A204.1 (cell line): ENCODE measurements at regions not wholly inside any gene's neighbourhood (a gene's known extent, or its start where the extent isn't known, plus 50 kb on each side); places are given as distances from the start of the nearest gene placed in this dataset.

ENCODE experiments used
- FAIRE-seq: peaks from 2 replicates; lab custom pipeline; 2012; peaks lifted over from hg19 to GRCh38; lab: Jason Lieb, UNC

DNA sequence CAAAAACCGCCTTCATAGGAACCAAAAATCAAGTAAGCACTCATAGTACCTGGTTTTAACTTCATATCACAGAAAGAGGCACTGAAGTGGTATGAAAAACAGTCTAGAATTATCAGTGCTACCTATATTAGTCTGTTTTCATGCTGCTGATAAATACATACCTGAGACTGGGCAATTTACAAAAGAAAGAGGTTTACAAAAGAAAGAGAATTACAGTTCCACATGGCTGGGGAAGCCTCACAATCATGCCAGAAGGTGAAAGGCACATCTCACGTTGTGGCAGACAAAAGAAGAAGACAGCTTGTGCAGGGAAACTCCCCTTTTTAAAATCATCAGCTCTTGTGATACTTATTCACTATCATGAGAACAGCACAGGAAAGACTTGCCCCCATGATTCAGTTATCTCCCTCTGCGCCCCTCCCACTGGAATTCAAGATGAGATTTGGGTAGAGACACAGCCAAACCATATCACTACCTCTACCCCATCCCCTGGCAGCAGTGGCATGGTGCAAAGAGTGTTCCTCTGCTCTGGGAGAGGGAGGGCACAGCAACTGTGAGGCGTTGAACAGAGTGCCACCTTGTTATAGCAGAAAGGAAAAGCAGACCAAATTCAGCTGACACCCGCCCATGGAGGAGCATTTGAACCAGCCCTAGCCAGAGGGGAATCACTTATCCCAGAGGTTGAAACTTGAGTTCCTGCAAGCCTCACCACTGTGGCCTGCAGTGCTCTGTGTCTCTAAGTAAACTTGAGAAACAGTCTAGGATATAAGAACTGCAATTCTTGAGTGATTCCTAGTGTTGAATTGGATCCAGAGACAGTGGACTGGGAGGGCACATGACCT, 61.9 kb upstream of the PTPRZ1 start:
- FAIRE-seq: no peak

- FAIRE-seq: no peak
These were observed 65.9 kb upstream of the PTPRZ1 start for GRCh38 chr7:121807078-121807477.

DNA sequence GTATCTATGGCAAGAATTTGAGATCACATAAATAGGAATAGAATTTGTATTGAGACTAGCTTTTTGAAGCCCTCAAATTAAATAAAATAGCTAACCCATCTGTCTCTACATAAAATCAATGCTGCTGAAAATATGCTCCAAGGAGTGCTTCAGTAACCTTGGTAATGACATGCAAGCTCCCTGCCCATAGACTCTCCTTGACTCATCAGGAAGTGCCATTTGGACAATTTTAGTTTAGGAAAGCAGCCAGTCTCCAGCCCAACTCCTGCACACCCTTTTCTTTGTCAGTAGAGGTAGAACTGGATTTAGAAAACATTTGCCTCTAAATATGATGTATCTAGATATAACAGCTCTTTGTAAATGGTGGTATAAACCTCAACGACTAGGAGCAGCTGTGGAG, 69.9 kb upstream of the PTPRZ1 start:
- FAIRE-seq: no peak

DNA sequence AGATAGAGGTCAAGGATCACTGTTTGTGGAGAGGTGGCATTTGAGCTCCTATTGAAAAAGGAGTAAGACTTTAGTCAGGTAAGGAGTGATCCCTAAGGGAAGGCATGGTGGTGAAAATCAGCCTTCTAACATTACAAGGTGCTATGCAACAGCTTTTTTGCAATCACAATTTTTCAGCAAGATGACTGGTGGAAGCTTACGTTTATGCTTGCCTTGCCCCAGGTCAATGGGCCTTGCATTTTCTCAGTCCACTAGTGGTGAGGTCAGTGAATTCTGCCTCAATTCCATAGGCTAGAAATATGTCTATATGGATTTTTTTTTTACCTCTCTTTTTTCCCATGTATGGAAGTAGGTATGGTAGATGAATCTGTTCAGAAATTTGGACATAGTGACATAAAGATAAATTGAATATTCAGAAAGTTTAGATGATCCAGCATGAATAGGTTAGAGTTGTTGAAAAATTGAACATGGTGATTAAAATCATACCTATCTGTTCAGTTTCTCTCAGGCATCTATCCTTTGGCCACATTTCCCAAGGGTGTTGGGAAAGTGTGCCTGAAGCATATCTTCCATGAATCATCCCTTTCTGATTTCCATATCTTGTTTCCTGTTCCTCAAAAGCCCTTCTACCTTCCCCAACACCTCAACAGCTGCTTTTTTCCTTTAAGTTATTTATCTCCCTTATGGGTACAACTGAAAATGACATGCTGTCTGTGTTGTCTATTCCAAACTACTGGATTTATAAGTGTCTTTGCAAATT, 71.9 kb upstream of the PTPRZ1 start:
- no peak for FAIRE-seq

DNA sequence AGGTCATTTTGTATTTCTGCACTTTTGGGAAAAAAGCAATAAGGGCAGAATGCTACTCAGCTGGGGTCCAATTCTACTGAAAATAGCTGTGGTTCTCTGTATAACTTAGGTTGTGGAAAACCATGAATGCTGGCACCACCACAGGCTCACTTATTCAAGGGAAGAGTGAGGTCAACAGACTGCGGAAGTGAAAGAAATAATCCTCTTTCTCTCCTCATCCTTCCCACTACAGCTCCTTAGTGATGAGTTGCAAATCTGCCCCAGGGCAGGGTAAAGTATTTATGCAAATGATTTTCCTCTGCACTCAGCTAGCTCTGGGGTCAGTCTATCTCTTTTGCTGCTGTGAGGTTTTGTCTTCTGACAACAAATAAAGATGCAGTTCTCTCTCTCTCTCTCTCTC, 74.1 kb upstream of the PTPRZ1 start:
- FAIRE-seq: no peak

DNA sequence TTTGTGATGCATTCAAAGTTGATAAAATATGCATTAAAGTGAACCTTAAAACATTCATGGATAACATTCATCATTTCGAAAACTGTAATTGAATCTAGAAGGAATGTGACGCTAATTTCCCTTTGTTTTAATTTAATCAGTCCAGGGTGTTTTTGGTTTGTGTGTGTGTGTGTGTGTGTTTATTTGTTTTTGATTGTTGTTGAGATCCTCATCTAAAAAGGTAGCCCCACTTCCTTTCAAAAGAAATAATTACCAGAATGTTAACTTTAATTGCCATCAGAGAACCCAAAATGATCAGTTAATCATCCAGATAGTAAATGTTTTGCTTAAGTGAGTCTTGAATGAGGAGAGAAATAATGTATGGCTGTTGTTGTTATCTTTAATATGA, 74.5 kb upstream of the PTPRZ1 start:
- no peak for FAIRE-seq

GRCh38 chr7:121797657-121798452, 75.1 kb upstream of the PTPRZ1 start:
- no peak for FAIRE-seq

- FAIRE-seq: no peak
These were observed 75.9 kb upstream of the PTPRZ1 start for GRCh38 chr7:121796936-121797656.

DNA sequence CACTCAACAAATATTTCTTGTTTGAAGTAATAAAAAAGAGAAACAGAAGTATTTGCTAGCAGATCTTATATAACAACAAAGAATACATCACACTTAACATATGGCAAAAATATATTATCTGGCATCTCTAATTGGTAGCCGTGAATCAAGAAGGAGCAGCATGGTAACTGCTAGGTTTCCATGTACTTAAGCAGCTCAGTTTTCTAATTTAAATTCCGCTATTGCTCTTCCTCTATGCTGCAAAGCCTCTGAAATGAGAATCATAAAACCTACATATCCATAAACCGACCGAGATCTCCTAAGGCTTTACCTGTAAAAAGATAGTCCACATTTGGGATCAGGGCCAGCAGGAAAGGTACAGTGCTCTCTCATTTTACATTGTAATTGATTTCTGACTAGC, 76.6 kb upstream of the PTPRZ1 start:
- no peak for FAIRE-seq

DNA sequence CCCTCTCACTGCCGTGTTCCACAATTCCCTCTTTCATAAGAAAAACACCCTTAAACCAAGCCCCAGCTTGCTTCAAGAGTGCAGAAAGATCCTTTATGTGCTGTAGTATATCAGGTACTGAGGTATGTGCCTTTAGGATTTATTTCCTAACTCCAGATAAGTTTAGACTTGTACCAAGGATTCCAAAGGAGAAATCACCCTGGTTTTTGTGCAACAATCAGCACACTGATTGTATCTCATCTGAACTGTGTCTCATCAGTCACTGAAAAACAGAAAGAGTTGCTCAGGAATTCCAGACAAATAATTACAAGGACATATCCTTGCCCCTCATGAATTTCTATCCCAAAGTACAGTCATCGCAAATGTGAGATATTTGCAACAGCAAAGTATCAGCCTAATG, 77.2 kb upstream of the PTPRZ1 start:
- no peak for FAIRE-seq

DNA sequence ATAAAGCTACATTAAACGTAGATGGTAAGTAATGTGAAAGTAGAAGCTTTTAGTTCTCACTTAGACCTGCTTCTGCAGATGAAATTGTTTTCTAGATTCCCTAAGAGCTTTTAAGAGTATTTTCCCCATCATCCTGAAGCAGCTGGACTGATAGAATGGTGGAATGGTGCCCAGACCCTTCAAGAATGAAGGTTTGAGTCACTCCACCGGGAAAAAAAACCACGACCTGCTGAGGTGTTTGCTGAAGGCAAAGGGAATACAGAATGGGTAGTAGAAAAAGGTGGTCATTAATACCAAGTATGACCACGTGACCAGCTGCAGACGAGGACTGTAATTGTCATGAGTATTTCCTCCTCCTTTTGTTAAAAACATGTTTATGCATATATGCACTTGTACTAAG, 79.2 kb upstream of the PTPRZ1 start:
- no peak for FAIRE-seq

DNA sequence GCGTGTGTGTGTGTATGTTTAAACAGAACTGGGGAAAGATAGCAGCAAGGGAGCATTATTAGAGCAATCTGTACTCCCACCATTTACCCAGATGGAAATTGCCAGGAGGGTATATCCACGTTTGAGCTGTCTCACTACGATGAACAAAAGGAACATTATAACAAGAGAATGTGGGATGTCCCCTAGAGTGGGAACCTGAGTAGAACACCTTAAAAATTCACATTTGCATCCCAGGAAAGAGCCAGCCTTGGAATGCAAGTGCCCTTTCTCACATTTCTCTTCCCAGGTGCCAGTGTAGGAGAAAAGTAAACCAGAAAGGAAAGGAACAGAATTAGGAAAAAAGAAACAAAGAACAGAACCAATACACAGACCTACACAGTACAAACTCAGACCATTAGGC, 95.3 kb upstream of the PTPRZ1 start:
- FAIRE-seq: no peak

DNA sequence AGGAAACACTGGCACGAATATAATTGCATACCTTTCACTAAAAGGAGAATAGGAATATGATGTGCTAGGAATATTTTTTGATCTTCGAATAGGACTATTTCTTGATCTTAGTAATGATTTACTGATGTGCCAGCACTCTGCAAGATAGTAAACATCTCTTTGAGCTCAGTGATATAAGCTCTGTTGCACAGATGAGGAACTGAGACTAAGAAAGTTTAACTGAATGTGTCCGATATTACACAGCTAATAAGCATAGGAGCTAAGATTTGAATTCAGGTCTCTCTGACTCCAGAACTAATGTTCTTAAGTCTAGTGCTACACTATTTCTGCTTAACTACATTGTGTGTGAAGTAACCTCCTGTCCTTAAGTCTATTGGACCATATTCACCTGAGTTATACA, 98.4 kb upstream of the PTPRZ1 start:
- no peak for FAIRE-seq

- FAIRE-seq: no peak
These were observed 106.3 kb upstream of the PTPRZ1 start for GRCh38 chr7:121766676-121767075.

DNA sequence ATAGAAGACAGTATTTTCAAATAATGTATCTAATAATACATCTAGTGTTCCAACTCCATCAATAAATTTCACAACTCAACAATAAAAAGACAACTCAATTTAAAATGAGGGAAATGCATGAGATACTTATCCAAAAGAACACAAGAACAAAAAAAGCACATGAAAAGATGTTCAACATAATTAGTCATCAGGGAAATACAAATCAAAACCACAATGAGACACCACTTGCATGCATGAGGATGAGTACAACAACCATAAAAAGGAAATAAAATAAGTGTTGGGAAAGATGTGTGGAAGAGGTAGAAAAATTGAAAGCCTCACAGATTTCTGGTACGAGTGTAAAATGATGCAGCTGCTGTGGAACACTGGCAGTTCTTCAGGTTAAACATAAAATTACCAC, 111.6 kb upstream of the PTPRZ1 start:
- no peak for FAIRE-seq

DNA sequence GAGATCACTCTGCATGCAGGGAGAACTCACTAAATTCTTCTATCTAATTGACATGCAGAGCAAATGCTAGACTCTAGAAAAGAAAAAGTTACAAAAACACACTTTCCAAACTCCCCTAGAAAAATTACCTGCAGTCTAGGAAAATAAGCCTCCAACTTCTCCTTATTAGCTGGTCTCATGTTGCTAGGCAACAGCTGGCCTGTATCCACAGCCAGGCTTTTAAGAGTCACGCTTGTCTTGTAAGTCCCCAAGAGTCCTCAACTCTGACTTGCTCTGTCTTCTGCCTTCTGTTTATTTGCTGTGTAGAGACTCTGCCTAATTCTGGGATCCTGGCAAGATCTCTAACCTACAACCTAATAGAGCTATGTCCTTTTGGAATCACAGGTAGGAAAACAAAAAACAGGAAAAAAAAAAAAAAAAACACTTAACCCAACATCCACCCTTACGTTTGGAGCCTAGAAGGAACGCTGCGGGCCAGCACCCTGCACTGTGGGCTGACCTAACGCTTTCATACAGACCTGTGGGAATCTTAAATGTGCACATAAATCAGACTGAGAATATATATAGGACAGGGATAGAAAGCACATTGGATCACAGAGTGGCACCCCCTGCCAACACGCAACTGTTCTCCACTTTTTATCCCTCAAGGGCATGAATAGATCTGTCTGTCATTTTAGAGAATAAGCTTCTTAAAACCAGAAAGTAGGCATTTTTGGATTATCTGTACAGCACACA, 117.0 kb upstream of the PTPRZ1 start:
- no peak for FAIRE-seq

DNA sequence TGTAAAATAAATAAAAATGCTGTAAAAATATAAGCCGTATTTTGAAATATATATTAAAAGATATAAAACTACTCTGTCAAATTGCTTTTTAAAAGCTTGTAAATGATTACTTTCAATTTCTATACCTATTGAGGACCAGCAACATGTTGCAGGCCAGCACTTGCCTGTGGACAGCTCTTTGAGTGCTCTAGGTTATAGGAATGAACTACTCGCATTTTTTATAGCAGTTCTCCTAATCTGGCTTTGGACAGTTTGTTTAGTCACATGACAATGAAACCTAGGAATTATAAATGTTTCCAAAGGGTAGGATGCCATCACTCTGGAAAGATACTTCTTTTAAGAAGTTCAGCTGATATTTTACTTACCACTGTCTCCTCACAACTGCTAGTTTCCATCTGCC, 117.7 kb upstream of the PTPRZ1 start:
- no peak for FAIRE-seq

DNA sequence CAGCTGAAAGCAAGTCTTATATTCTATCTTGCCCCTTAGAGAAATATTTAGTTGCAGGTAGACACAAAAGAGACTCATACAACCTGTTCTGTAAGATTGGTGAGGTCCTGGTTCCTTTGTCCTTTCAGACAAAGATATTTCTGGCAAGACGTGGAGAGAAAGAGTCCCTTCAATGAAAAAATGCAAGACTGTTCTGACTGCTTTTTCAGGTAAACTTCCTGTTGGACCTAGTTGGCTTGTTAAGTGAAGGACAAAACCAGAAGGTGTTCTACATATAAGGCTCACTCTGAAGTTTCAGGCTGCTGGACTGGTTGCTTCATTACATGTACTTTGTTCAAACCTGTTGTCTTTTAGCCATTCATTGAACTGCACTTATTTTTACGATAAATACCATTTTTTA, 119.0 kb upstream of the PTPRZ1 start:
- FAIRE-seq: no peak

DNA sequence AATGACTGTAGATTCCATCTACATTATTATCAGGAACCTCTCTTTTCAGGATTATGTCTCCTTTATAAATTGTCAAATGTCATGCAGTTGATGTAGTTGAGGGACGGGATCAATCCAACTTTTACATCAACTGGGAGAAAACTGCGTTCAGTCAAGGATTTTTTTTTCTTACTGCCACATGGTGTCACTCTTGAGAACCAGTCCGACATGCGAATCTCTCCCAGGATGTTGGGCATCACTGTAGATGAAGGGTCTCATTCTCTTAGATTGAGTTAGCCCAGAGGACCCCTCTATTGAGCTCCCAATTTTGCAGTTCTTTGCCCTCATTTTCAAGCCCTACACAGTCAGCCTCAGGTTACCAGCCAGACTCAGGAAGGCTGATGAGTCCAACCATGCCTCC, 120.3 kb upstream of the PTPRZ1 start:
- peak; percentile 62 for FAIRE-seq

- no peak for FAIRE-seq
These were observed 124.4 kb upstream of the PTPRZ1 start for GRCh38 chr7:121748546-121748945.

GRCh38 chr7:121745856-121746255, 127.1 kb upstream of the PTPRZ1 start:
- no peak for FAIRE-seq

- no peak for FAIRE-seq
These were observed 128.1 kb upstream of the PTPRZ1 start for GRCh38 chr7:121744877-121745276.
